ENCODE measurements at regions not wholly inside any gene's neighbourhood (a gene's known extent, or its start where the extent isn't known, plus 50 kb on each side); places are given as distances from the start of the nearest gene placed in this dataset.

GRCh38 chr18:39764873-39765272 is 2190.2 kb upstream of the PIK3C3 start (continued):
- TF ChIP-seq TEAD4 (IDR thresholded peaks at IDR 0.05; ENCODE audit: low read depth, low read length) (no peak), KDM1A (IDR thresholded peaks at IDR 0.05; ENCODE audit: borderline replicate concordance, low read length) (no peak), SIN3A (conservative IDR thresholded peaks at IDR 0.05 in 1 of 2, IDR thresholded peaks at IDR 0.05 in 1 of 2; ENCODE audit: low read depth in 1 of 2, low read length in 2 of 2) (no peak), CEBPB (IDR thresholded peaks at IDR 0.05; ENCODE audit: low read depth, low read length) (no peak)

Data from H1 (cell line).